Smooth muscle cell (in vitro differentiated cells): ENCODE measurements at regions not wholly inside any gene's neighbourhood (a gene's known extent, or its start where the extent isn't known, plus 50 kb on each side); places are given as distances from the start of the nearest gene placed in this dataset.

Source experiments
- DNase-seq: peaks from one replicate; lab custom pipeline; 2025; ENCODE audit not compliant: unreplicated experiment; lab: John Stamatoyannopoulos, UW
- H2AFZ ChIP-seq: fragments of 200-600 bp; sonication (generic); 2 replicates; pipeline ENCODE4 v1.6.0; 2016; ENCODE audit warnings: antibody characterized with exemption, low read depth, mild to moderate bottlenecking
- H3F3A ChIP-seq: fragments of 200-600 bp; sonication (generic); 2 replicates; pipeline ENCODE4 v1.6.0; 2017; ENCODE audit warnings: antibody characterized with exemption, low read depth
- H3K27ac ChIP-seq: fragments of 200-600 bp; sonication (generic); 2 replicates; pipeline ENCODE4 v1.5.1; 2016; ENCODE audit warnings: low read depth, mild to moderate bottlenecking
- H3K27me3 ChIP-seq: fragments of 200-600 bp; sonication (generic); 2 replicates; pipeline ENCODE4 v1.6.1; 2016; ENCODE audit warnings: low read depth, mild to moderate bottlenecking
- H3K36me3 ChIP-seq: fragments of 200-600 bp; sonication (generic); 2 replicates; pipeline ENCODE4 v1.5.1; 2016; ENCODE audit warnings: low read depth
- H3K4me1 ChIP-seq: fragments of 200-600 bp; sonication (generic); 2 replicates; pipeline ENCODE4 v1.5.1; 2016; ENCODE audit warnings: low read depth
- H3K4me2 ChIP-seq: fragments of 200-600 bp; sonication (generic); 2 replicates; pipeline ENCODE4 v1.6.0; 2016; ENCODE audit warnings: mild to moderate bottlenecking
- H3K4me3 ChIP-seq: fragments of 200-600 bp; sonication (generic); 2 replicates; pipeline ENCODE4 v1.5.1; 2016; ENCODE audit warnings: mild to moderate bottlenecking
- H3K79me2 ChIP-seq: fragments of 200-600 bp; sonication (generic); 2 replicates; pipeline ENCODE4 v1.6.0; 2016; ENCODE audit warnings: low read depth, mild to moderate bottlenecking
- H3K9ac ChIP-seq: fragments of 200-600 bp; sonication (generic); 2 replicates; pipeline ENCODE4 v1.6.0; 2016; ENCODE audit warnings: low read depth
- H3K9me3 ChIP-seq: fragments of 200-600 bp; sonication (generic); replicated peaks from 2 replicates; pipeline ENCODE4 v1.5.1; 2016; ENCODE audit warnings: low read depth
- H4K20me1 ChIP-seq: fragments of 200-600 bp; sonication (generic); 2 replicates; pipeline ENCODE4 v1.6.0; 2016; ENCODE audit warnings: low read depth
- CTCF ChIP-seq: fragments of 200-600 bp; sonication (generic); IDR thresholded peaks from 2 replicates; pipeline ENCODE4 v1.5.1; 2017; ENCODE audit warnings: borderline replicate concordance, mild to moderate bottlenecking, antibody characterized with exemption; ENCODE audit not compliant: insufficient read depth, poor library complexity, severe bottlenecking
- WGBS: methylation state at CpG from one replicate; pipeline ENCODE4 v1.1.7; 2016; ENCODE audit warnings: low lambda C conversion rate; 5-methylcytosine and 5-hydroxymethylcytosine counted together

GRCh38 chr4:20364969-20365368 lies 113.3 kb downstream of the SLIT2 start:
- no peak overlapping the region for H2AFZ ChIP-seq
- H3K79me2 ChIP-seq: no peaks in the 10 kb centered on the region
- H3K27ac ChIP-seq: no peak overlapping the region
- no peaks in the 10 kb centered on the region for H3F3A ChIP-seq
- no peaks in the 10 kb centered on the region for H3K9me3 ChIP-seq
- H3K27me3 ChIP-seq: no peaks in the 10 kb centered on the region
- H3K4me3 ChIP-seq: no peak overlapping the region
- peaks cover 6% of the 10 kb centered on the region for H3K4me1 ChIP-seq
- H4K20me1 ChIP-seq: peaks cover 13% of the 10 kb centered on the region
- WGBS: 93% methylated on average over 4 of the region's 4 CpGs
- DNase-seq: no peak
- no peak for TF ChIP-seq CTCF
- H3K9ac ChIP-seq: no peak overlapping the region
- no peak overlapping the region for H3K4me2 ChIP-seq
- no peaks in the 10 kb centered on the region for H3K36me3 ChIP-seq

GRCh38 chr4:20367446-20367845 lies 115.7 kb downstream of the SLIT2 start:
- Histone ChIP-seq H3K36me3 (no peaks in the 10 kb centered on the region), H3K9me3 (no peaks in the 10 kb centered on the region), H3K27me3 (no peaks in the 10 kb centered on the region), H3K4me2 (no peak overlapping the region), H3K79me2 (no peaks in the 10 kb centered on the region), H3K9ac (no peak overlapping the region), H3F3A (no peaks in the 10 kb centered on the region), H3K4me1 (peaks cover 6% of the 10 kb centered on the region), H4K20me1 (peaks cover 25% of the 10 kb centered on the region), H3K4me3 (no peak overlapping the region), H3K27ac (no peak overlapping the region), H2AFZ (no peak overlapping the region)
- DNase-seq: no peak
- 89% methylated on average over 1 of the region's 1 CpG for WGBS
- TF ChIP-seq CTCF: no peak

GRCh38 chr4:20368926-20369325 lies 117.2 kb downstream of the SLIT2 start:
- Histone ChIP-seq H3F3A (no peaks in the 10 kb centered on the region), H3K27me3 (no peaks in the 10 kb centered on the region), H3K9me3 (no peaks in the 10 kb centered on the region), H3K4me2 (no peak overlapping the region), H3K79me2 (no peaks in the 10 kb centered on the region), H4K20me1 (peaks cover 25% of the 10 kb centered on the region), H3K9ac (no peak overlapping the region), H2AFZ (no peak overlapping the region), H3K36me3 (no peaks in the 10 kb centered on the region), H3K4me3 (no peak overlapping the region), H3K4me1 (peaks cover 6% of the 10 kb centered on the region), H3K27ac (no peak overlapping the region)
- DNase-seq: no peak
- TF ChIP-seq CTCF: no peak
- 95% methylated on average over 1 of the region's 1 CpG for WGBS

- TF ChIP-seq CTCF: no peak
- Histone ChIP-seq H3K4me2 (no peak overlapping the region), H3K4me3 (no peak overlapping the region), H4K20me1 (peaks cover 25% of the 10 kb centered on the region), H2AFZ (no peak overlapping the region), H3K36me3 (no peaks in the 10 kb centered on the region), H3K27me3 (no peaks in the 10 kb centered on the region), H3K27ac (no peak overlapping the region), H3K79me2 (no peaks in the 10 kb centered on the region), H3F3A (no peaks in the 10 kb centered on the region), H3K9ac (no peak overlapping the region), H3K4me1 (peaks cover 6% of the 10 kb centered on the region), H3K9me3 (no peaks in the 10 kb centered on the region)
- 85% methylated on average over 2 of the region's 2 CpGs for WGBS
- DNase-seq: no peak
Observed at GRCh38 chr4:20370274-20370673, 118.6 kb downstream of the SLIT2 start.
